ENCODE measurements at regions not wholly inside any gene's neighbourhood (a gene's known extent, or its start where the extent isn't known, plus 50 kb on each side); places are given as distances from the start of the nearest gene placed in this dataset.

DNA sequence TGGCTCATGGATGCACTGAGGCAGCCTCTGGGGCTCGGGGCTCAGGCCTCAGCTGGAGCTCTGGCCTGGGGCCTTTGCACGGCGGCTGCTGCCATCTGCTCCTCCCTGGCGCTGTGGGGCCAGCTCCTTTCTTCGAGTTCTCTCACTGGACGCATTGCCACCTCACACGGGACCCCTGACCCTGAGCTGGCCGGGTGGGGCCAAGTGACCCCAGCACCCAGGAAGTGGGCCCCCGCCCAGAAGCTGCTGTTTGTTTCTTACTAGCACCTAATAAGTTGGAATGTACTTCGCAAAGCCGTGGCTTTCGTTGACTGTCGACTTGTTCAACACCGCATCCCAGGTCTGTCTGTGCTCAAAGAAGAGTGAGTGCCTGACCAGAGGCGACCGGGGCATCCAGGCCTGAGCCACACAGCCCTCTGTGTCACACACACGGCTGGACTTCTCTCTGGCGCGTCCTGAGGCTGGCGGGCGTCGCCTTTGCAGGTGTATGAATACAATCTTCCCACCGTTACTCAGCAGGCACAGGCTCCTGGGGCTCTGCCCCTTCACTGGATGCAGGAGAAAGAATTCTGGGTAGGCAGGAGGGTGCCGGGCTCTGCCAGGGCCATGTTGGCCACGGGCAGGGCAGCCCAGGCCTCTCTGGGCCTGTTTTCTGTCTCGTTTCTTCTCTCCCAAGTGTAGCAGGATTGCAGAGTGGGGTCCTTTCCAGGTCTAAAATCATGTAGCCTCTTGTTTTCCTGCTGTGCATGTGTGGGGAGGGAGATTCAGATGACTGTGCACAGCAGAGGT is 112.9 kb downstream of the DLL1 start:
- DNase-seq (ENCODE audit: low read depth): no peak

GRCh38 chr6:170176898-170177771 is 113.7 kb downstream of the DLL1 start:
- no peak for DNase-seq (ENCODE audit: low read depth)

DNA sequence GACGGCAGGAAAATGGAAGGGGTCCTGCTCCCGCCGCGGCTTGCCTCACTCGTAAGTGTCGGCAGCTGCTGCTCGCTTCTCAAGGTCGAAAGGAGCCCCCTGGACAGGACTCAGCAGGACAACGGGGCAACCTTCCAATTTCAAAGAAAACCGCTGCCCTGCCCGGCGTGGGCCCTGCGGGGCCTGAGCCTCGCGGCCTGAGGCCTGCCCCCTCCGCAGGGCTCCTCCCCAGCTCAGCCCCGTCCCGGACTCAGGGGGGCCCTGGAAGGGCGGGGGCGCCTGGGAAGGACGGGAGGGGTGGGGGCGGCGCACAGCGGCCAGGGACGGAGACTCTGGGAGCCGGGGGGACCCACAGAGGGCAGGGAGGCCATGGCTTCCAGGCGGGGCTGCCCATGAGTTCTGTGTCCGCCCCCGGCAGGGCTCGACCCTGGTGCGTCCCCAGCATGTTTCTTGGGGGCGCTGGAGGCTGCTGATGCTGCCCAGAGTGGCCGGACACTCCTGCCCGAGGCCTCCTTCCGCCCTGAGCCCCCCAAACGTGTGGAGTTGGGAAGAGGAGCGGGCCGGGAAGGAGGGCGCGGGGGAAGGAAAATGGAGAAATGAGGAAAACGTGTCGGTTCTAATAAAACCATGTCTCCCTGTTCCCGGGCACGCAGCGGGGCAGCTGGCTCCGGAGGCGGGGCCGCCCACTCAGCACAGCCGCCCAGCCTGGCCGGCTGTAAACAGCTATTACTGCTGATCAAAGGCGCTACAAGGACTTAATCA is 114.6 kb downstream of the DLL1 start:
- DNase-seq (ENCODE audit: low read depth): no peak

- DNase-seq (ENCODE audit: low read depth): no peak
These were observed 115.2 kb downstream of the DLL1 start for GRCh38 chr6:170175644-170176135.

DNA sequence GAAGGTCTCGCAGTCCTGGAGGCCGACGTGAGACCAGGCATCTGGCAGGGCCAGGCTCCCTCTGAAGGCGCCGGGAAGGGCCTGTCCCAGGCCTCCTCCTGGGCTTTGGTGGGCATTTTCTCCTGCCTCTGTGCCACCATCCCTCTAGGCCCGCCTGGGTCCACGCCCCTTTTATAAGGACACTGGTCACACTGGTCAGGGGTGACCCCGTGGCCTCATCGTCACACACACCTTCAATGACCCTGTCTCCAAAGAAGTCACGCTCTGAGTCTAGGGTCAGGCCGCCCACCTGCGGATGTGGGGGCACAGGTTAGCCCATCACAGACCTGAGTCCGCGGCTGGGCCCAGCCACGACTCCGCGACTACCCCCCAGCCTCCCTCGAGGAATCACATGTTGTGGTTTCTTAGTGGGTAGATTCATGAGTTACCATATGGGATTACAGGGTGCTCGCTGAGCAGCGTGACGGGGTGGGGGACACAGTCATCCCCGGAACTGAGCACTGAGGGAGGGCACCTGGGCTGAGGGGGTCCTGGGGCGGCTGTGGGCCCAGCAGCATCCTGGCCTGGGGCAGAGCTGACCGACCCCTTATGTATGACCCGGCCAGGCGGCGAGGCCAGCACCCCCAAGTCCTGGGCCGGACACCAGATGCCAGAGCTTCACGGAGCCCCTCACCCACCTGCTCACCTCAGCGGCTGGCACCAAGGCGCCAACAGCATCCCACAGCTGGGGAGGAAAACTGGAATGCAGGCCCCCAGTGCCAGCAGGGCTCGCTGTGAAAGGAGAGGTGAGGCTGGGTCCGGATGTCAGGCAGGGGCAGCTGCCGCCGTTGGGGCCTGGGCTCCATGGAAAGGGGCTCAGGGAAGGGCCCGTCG is 115.9 kb downstream of the DLL1 start:
- no peak for DNase-seq (ENCODE audit: low read depth)

- no peak for DNase-seq (ENCODE audit: low read depth)
These were observed 116.6 kb downstream of the DLL1 start for GRCh38 chr6:170174124-170174770.

GRCh38 chr6:170173335-170173881 is 117.5 kb downstream of the DLL1 start:
- no peak for DNase-seq (ENCODE audit: low read depth)

DNA sequence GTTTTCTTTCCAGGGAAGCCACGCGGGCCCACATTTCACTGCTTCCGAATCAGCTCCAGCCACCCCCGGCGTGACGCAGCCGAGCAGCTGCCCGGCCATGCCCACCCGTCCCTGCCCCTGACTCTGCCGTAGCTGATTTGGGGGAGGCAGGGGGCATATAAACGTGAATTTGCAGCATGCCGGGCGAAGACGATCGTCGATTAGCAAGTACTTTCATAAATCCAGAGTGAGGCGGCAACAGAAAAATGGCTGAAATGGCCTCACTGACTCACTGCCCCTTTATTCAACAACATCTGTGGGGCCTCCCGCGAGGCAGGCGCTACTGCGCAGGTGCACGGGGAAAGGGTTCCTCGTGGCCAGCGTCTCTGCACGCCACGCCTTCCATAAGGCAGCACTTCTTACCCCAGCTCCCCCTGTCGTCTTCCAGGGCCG is 118.0 kb downstream of the DLL1 start:
- DNase-seq (ENCODE audit: low read depth): no peak

DNA sequence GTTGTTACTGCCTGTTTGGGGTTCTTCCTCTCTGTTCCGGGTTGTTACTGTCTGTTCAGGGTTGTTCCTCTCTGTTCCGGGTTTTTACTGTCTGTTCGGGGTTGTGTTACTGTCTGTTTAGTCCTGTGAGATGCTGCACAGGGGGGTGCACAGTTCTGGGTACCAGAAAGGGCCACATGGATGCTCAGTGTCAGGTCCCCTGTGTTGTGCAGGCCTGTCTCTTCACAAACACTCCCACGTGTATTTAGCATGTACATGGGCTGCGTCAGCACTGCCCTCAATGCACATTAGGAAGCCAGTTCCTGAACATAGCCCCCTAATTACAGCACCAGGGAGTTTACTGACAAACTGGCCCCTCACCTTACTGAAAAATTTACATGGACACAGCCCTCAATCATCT is 118.5 kb downstream of the DLL1 start:
- DNase-seq (ENCODE audit: low read depth): no peak

- no peak for DNase-seq (ENCODE audit: low read depth)
These were observed 123.2 kb downstream of the DLL1 start for GRCh38 chr6:170167657-170168159.

DNA sequence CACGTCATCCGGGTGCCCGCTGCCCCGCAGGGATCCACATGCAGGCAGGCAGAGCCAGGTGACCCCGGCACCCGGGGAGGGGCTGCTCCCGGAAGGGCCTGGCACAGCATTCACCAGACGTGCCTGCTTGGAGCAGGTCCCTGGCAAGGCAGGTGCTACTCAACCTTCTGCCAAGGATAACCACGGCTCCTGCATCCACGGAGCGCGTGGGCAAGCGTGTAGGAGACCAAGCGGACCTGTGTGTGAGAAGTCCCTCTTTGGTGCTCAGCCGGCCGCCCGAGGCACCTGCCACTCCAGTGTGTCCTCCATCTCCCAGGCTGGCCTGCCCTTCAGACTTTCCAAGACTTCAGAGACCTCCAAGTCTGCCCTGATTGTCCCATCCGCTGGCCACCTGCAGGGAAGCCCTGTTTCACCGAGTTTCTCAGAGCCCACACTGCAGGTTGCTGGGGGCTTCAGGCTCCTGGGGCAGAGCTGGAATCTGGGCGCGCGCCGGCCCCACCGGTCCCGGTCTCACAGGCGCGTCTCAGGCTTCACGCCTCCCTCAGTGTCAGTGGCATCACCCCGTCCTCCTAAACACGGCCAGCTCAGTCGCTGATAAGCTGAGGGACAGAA is 124.3 kb downstream of the DLL1 start:
- DNase-seq (ENCODE audit: low read depth): no peak

DNA sequence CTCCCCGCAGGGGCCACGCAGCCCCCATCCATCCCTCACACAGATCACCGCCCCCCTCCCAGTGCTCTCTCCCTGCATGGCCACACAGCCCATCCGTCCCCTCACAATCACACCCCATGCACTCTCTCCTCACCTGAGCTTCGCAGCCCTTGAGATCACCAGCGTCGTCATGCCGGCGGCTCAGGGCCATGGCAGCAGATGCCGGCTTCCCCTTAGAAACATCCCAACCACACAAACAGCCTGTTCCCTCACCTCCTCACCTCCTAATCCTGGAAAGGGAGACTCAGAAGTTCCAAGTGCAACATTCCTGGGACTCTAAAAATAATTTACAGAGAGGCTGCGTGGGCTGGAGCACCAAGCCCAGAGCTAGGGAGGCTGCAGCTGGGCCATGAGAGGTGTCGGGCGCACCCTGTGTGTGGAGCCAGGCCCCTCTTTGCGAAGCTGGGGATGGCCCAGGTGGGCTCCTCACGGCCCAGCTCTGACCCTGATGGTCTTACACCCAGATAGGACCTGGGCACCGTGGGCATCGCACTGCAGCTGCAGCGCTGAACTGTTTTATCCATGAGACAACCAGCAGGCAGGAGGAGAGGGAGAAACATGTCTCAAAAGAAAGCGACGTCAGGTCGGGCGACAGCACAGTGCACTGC is 125.3 kb downstream of the DLL1 start:
- DNase-seq (ENCODE audit: low read depth): no peak

- no peak for DNase-seq (ENCODE audit: low read depth)
These were observed 125.8 kb downstream of the DLL1 start for GRCh38 chr6:170165085-170165470.

DNA sequence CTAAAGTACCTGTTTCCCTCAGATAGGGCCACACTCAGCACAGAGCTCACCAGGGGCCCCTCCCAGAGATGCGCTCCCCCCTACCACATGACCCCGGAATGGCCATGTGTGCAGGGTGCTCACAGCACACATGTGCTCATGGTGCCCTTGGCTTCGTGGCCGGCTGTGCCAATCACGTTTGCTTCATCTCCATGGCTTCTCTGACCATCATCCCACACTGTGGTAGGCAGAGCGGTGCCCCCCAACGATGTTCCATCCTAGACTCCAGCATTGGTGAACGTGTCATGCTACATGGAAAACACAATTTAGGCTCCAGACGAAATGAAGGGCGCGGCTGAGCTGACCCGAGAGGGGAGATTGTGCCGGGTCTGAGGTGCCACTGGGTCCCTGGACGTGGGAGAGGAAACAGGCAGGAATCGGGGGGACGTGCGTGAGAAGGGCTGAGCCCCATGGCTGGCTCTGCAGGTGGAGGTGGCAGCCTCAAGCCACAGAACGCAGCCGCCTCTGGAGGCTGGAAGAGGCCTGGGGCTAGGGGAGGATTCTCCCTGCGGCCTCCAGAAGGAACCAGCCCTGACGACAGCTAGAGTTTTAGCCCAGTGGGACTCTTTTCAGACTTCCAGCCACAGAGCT is 126.5 kb downstream of the DLL1 start:
- no peak for DNase-seq (ENCODE audit: low read depth)

- DNase-seq (ENCODE audit: low read depth): no peak
These were observed 127.3 kb downstream of the DLL1 start for GRCh38 chr6:170163405-170164170.

GRCh38 chr6:170162775-170163404 is 128.0 kb downstream of the DLL1 start:
- DNase-seq (ENCODE audit: low read depth): no peak

- DNase-seq (ENCODE audit: low read depth): no peak
These were observed 128.7 kb downstream of the DLL1 start for GRCh38 chr6:170162011-170162774.
